SK-N-SH treated with all-trans-retinoic acid at 6 μM for 48 hours (cell line): ENCODE measurements at regions not wholly inside any gene's neighbourhood (a gene's known extent, or its start where the extent isn't known, plus 50 kb on each side); places are given as distances from the start of the nearest gene placed in this dataset.

ENCODE experiments used
- ATAC-seq: fragments of 200-7000 bp; cut with Tn5 transposase; 3 replicates; pipeline ENCODE4 v1.9.1; 2020; ENCODE audit warnings: mild to moderate bottlenecking, moderate library complexity
- ARNTL ChIP-seq: fragments of 450-650 bp; formaldehyde crosslinking; IDR thresholded peaks from 2 replicates; pipeline ENCODE4 v1.5.0; 2020; ENCODE audit warnings: low read depth, mild to moderate bottlenecking, moderate library complexity, borderline replicate concordance
- BACH2 ChIP-seq: fragments of 250-450 bp; sonication (Bioruptor Pico); IDR thresholded peaks from 2 replicates; pipeline ENCODE4 v1.9.0; 2021; ENCODE audit warnings: mild to moderate bottlenecking, borderline replicate concordance
- CREB5 ChIP-seq: fragments of 250-450 bp; sonication (Bioruptor Pico); IDR thresholded peaks from 2 replicates; pipeline ENCODE4 v1.5.1; 2020; ENCODE audit warnings: low read depth, mild to moderate bottlenecking, moderate library complexity
- CSDC2 ChIP-seq: fragments of 250-450 bp; sonication (Bioruptor Pico); IDR thresholded peaks from 2 replicates; pipeline ENCODE4 v1.5.0; 2020; ENCODE audit warnings: mild to moderate bottlenecking, moderate library complexity
- ESRRG ChIP-seq: fragments of 250-450 bp; sonication (Bioruptor Pico); IDR thresholded peaks from 2 replicates; pipeline ENCODE4 v1.6.1; 2021; ENCODE audit warnings: mild to moderate bottlenecking
- GLIS3 ChIP-seq: fragments of 250-450 bp; sonication (Bioruptor Pico); IDR thresholded peaks from 2 replicates; pipeline ENCODE4 v1.5.0; 2020; ENCODE audit warnings: mild to moderate bottlenecking, moderate library complexity
- ISL1 ChIP-seq: fragments of 250-450 bp; sonication (Bioruptor Pico); IDR thresholded peaks from 2 replicates; pipeline ENCODE4 v2.1.2; 2022; ENCODE audit warnings: mild to moderate bottlenecking, moderate library complexity
- OSR1 ChIP-seq: fragments of 250-450 bp; sonication (Bioruptor Pico); IDR thresholded peaks from 2 replicates; pipeline ENCODE4 v1.8.0; 2022; ENCODE audit warnings: moderate library complexity, mild to moderate bottlenecking, inconsistent platforms
- PATZ1 ChIP-seq: fragments of 250-450 bp; sonication (Bioruptor Pico); IDR thresholded peaks from 2 replicates; pipeline ENCODE4 v1.8.0; 2020; ENCODE audit warnings: mild to moderate bottlenecking, moderate library complexity, borderline replicate concordance
- POU6F1 ChIP-seq: fragments of 250-450 bp; sonication (Bioruptor Pico); IDR thresholded peaks from 2 replicates; pipeline ENCODE4 v1.8.0; 2021; ENCODE audit warnings: low read depth, mild to moderate bottlenecking, moderate library complexity, borderline replicate concordance
- PPARA ChIP-seq: fragments of 250-450 bp; sonication (Bioruptor Pico); IDR thresholded peaks from 2 replicates; pipeline ENCODE4 v1.5.0; 2020; ENCODE audit warnings: mild to moderate bottlenecking, borderline replicate concordance
- RARB ChIP-seq: fragments of 250-450 bp; sonication (Bioruptor Pico); IDR thresholded peaks from 2 replicates; pipeline ENCODE4 v1.8.0; 2021; ENCODE audit warnings: mild to moderate bottlenecking, moderate library complexity
- SNAI2 ChIP-seq: fragments of 250-450 bp; sonication (Bioruptor Pico); IDR thresholded peaks from 2 replicates; pipeline ENCODE4 v1.5.0; 2020; ENCODE audit warnings: mild to moderate bottlenecking, moderate library complexity
- TCF4 ChIP-seq: fragments of 250-450 bp; sonication (Bioruptor Pico); IDR thresholded peaks from 2 replicates; pipeline ENCODE4 v1.8.0; 2021; ENCODE audit warnings: mild to moderate bottlenecking, moderate library complexity, borderline replicate concordance
- TOX ChIP-seq: fragments of 250-450 bp; sonication (Bioruptor Pico); IDR thresholded peaks from 2 replicates; pipeline ENCODE4 v1.8.0; 2021; ENCODE audit warnings: mild to moderate bottlenecking, moderate library complexity, borderline replicate concordance
- TSHZ2 ChIP-seq: fragments of 250-450 bp; sonication (Bioruptor Pico); IDR thresholded peaks from 2 replicates; pipeline ENCODE4 v1.5.0; 2020; ENCODE audit warnings: mild to moderate bottlenecking, moderate library complexity
- ZC3H10 ChIP-seq: fragments of 250-450 bp; sonication (Bioruptor Pico); IDR thresholded peaks from 2 replicates; pipeline ENCODE4 v1.5.1; 2021; ENCODE audit warnings: mild to moderate bottlenecking, moderate library complexity
- ZFP30 ChIP-seq: fragments of 450-650 bp; formaldehyde crosslinking; IDR thresholded peaks from 2 replicates; pipeline ENCODE4 v1.5.0; 2022; ENCODE audit warnings: mild to moderate bottlenecking, moderate library complexity
- ZNF565 ChIP-seq: fragments of 450-650 bp; formaldehyde crosslinking; conservative IDR thresholded peaks from 2 replicates; pipeline ENCODE4 v1.5.0; 2020; ENCODE audit warnings: low read depth, mild to moderate bottlenecking, moderate library complexity
- ZNF70 ChIP-seq: fragments of 450-650 bp; formaldehyde crosslinking; IDR thresholded peaks from 2 replicates; pipeline ENCODE4 v1.5.0; 2020; ENCODE audit warnings: mild to moderate bottlenecking, moderate library complexity
- ZNF8 ChIP-seq: fragments of 450-650 bp; formaldehyde crosslinking; IDR thresholded peaks from 2 replicates; pipeline ENCODE4 v1.5.0; 2020; ENCODE audit warnings: mild to moderate bottlenecking, moderate library complexity

GRCh38 chr3:30988769-30989168 is 94.3 kb upstream of the GADL1 start:
- TF ChIP-seq TSHZ2, result no peak
- no peak for TF ChIP-seq GLIS3
- no peak for TF ChIP-seq RARB (CRISPR knock-in tag)
- no peak for TF ChIP-seq PATZ1 (CRISPR knock-in tag)
- no peak for TF ChIP-seq BACH2 (CRISPR knock-in tag)
- TF ChIP-seq ZFP30 (CRISPR knock-in tag), result no peak
- TF ChIP-seq SNAI2, result no peak
- TF ChIP-seq ISL1 (CRISPR knock-in tag), result no peak
- TF ChIP-seq TOX (CRISPR knock-in tag), result no peak
- TF ChIP-seq ZNF70 (CRISPR knock-in tag), result no peak
- TF ChIP-seq CREB5, result no peak
- no peak for ATAC-seq

GRCh38 chr3:30989276-30990030 is 95.0 kb upstream of the GADL1 start:
- no peak for ATAC-seq
- TF ChIP-seq ZNF70 (CRISPR knock-in tag), result no peak
- TF ChIP-seq ESRRG, result no peak
- no peak for TF ChIP-seq CREB5
- no peak for TF ChIP-seq ZNF8
- TF ChIP-seq CSDC2 (CRISPR knock-in tag), result no peak
- TF ChIP-seq TOX (CRISPR knock-in tag), result no peak
- no peak for TF ChIP-seq ISL1 (CRISPR knock-in tag)
- no peak for TF ChIP-seq TSHZ2
- TF ChIP-seq TCF4 (CRISPR knock-in tag), result no peak
- no peak for TF ChIP-seq ZC3H10 (CRISPR knock-in tag)
- no peak for TF ChIP-seq PPARA (CRISPR knock-in tag)
- no peak for TF ChIP-seq SNAI2
- TF ChIP-seq ZNF565, result no peak
- TF ChIP-seq OSR1, result no peak

GRCh38 chr3:30996467-30996866 is 102.0 kb upstream of the GADL1 start:
- no peak for ATAC-seq
- TF ChIP-seq POU6F1 (CRISPR knock-in tag), result no peak
- TF ChIP-seq SNAI2, result no peak
- TF ChIP-seq ZNF565, result no peak
- no peak for TF ChIP-seq PPARA (CRISPR knock-in tag)
- TF ChIP-seq GLIS3, result no peak
- no peak for TF ChIP-seq TOX (CRISPR knock-in tag)
- no peak for TF ChIP-seq ESRRG
- TF ChIP-seq RARB (CRISPR knock-in tag), result no peak
- no peak for TF ChIP-seq CSDC2 (CRISPR knock-in tag)
- TF ChIP-seq BACH2 (CRISPR knock-in tag), result no peak
- TF ChIP-seq ARNTL (CRISPR knock-in tag), result no peak
